ENCODE measurements at regions not wholly inside any gene's neighbourhood (a gene's known extent, or its start where the extent isn't known, plus 50 kb on each side); places are given as distances from the start of the nearest gene placed in this dataset.
A peak's percentile ranks its signal among the peaks of the same experiment; 100 is the strongest.

- H3K27ac ChIP-seq: no peak overlapping the region
- no peak for TF ChIP-seq CTCF (conservative IDR thresholded peaks at IDR 0.05)
Measured at GRCh38 chr5:28500511-28500910, 1462.1 kb upstream of the CDH9 start.

- no peak for TF ChIP-seq CTCF (conservative IDR thresholded peaks at IDR 0.05)
- H3K27ac ChIP-seq: no peak overlapping the region
Measured at GRCh38 chr5:28499766-28500290, 1461.4 kb upstream of the CDH9 start.

- H3K27ac ChIP-seq: no peak overlapping the region
- TF ChIP-seq CTCF (conservative IDR thresholded peaks at IDR 0.05): no peak
Measured at GRCh38 chr5:28495876-28496275, 1457.5 kb upstream of the CDH9 start.

DNA sequence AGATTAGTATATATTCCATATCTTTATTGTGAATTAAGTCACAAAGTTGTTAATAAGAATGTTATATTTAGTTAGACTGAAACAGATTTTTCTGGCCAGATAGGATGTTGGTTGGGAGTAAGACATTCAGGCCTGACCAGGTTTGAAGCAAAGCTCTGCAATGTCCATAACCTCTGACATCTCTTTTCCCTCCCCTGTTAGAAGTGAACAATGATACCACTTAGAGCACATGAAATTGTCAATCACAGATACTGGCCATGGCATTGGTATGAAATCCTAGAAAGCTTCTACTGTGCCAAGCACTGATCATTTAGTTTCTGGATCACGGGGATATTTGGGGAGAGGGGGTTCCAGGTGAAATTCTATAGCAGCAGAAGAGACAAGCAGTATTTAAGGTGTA is 1455.1 kb upstream of the CDH9 start:
- TF ChIP-seq CTCF (conservative IDR thresholded peaks at IDR 0.05): no peak
- H3K27ac ChIP-seq: no peak overlapping the region

DNA sequence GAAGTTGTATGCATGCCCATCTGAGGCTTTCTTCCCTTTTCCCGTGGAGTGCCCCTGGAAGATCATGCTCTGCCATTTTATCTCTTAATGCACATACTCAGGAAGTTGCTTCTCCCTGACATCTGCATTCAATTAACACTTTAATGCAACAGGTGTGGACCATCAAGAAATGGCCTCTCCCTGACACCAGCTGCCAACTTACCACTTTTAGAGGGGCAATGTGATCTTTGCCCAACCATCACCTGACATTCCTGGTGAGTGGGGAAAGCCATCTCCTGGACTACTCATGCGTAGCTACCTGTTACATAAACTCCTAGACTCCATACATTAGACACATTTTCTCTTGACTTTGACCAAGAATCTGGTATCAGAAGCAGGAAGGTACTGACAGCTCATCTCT is 1450.4 kb upstream of the CDH9 start:
- TF ChIP-seq CTCF (conservative IDR thresholded peaks at IDR 0.05): no peak
- no peak overlapping the region for H3K27ac ChIP-seq

DNA sequence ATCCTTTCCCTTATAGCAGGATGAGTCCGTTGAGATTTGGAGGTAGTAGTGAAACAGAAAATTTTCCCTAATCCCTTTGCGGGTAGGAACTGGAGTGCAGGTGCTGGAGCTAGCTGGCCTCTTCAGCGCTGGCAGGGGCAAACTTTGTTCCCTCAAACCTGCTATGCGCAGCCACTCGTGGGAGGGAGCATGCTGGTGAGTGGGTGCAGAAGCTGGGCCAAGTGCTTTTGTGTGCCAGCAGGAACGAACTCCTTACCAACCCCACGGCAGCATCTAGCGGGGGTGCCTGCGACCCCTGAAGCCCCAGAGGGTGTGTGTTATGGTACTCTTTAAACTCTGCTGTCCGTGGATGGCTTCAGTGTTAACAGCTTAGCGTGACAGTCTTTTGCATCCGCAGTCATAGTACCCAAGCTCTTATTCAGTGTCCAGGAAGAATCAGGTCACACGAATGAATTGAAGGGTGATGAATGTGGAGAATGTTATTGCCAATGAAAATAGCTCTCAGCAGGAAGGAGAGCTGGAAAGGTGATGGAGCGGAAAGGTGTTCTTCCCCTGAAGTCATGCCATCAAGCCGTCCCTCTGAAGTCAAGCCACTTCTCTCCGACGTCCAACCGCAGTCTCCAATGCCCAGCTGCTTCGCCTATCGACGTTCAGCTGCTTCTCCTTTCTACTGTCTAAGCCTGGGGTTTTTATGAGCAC is 1445.1 kb upstream of the CDH9 start:
- no peak for TF ChIP-seq CTCF (conservative IDR thresholded peaks at IDR 0.05)
- no peak overlapping the region for H3K27ac ChIP-seq

DNA sequence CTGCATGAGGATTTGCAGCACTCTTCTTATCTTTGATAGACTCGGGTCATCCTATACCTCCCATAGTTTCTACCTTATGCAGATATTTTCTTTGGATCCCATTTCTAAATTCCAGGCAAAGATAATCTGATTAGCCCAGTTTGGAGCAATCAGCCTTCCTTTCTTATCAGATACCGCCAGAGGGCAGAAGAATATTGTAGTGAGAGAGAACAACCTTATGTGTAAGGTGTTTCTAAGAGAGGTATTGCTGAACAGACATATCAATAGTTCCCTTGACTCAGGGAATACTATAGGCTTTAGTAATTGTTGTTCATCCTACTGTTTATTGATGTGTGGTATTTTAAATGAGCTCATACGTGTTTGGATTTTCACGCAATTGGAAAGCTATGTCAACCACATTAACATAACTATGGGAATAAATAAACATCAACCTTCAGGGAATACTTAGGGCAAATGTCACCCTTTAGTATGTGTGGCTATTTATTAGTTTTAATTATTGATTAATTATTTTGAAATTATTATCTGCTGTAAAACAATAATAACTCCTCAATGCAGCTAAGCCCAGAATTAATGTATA is 1435.2 kb upstream of the CDH9 start:
- no peak overlapping the region for H3K27ac ChIP-seq
- TF ChIP-seq CTCF (conservative IDR thresholded peaks at IDR 0.05): peak; percentile 78

All from VCaP (cell line).